GM19467 (cell line): ENCODE measurements at regions not wholly inside any gene's neighbourhood (a gene's known extent, or its start where the extent isn't known, plus 50 kb on each side); places are given as distances from the start of the nearest gene placed in this dataset.
"Not testable (repeated sequence)": the region's sequence is repeated elsewhere in the genome, so short reads cannot be mapped to it uniquely, and the experiment has no call there.

Source experiments
- ATAC-seq: cut with Tn5 transposase; IDR thresholded peaks from one replicate; pipeline ENCODE4 v1.9.1; 2021; ENCODE audit warnings: mild to moderate bottlenecking, moderate library complexity; ENCODE audit not compliant: unreplicated experiment

- no peak for ATAC-seq
These were observed 613.5 kb upstream of the TBX3 start for GRCh38 chr12:115297445-115297844.

- no peak for ATAC-seq
These were observed 612.7 kb upstream of the TBX3 start for GRCh38 chr12:115296613-115297198.

GRCh38 chr12:115295886-115296285, 611.9 kb upstream of the TBX3 start:
- ATAC-seq, result no peak

GRCh38 chr12:115294453-115295133, 610.6 kb upstream of the TBX3 start:
- no peak for ATAC-seq

GRCh38 chr12:115285429-115285828, 601.5 kb upstream of the TBX3 start:
- not testable (repeated sequence) for ATAC-seq

GRCh38 chr12:115273456-115273855, 589.5 kb upstream of the TBX3 start:
- ATAC-seq, result no peak

GRCh38 chr12:115268451-115268850, 584.5 kb upstream of the TBX3 start:
- no peak for ATAC-seq

- no peak for ATAC-seq
These were observed 583.9 kb upstream of the TBX3 start for GRCh38 chr12:115267891-115268290.

- no peak for ATAC-seq
These were observed 583.5 kb upstream of the TBX3 start for GRCh38 chr12:115267464-115267863.

- ATAC-seq, result no peak
These were observed 580.6 kb upstream of the TBX3 start for GRCh38 chr12:115264605-115265004.

- ATAC-seq, result no peak
These were observed 577.9 kb upstream of the TBX3 start for GRCh38 chr12:115261691-115262398.

- ATAC-seq, result no peak
These were observed 577.0 kb upstream of the TBX3 start for GRCh38 chr12:115260762-115261675.

GRCh38 chr12:115259968-115260747, 576.2 kb upstream of the TBX3 start:
- no peak for ATAC-seq

GRCh38 chr12:115257791-115258190, 573.8 kb upstream of the TBX3 start:
- ATAC-seq, result no peak

- ATAC-seq, result no peak
These were observed 572.0 kb upstream of the TBX3 start for GRCh38 chr12:115255962-115256361.

GRCh38 chr12:115255257-115255656, 571.3 kb upstream of the TBX3 start:
- no peak for ATAC-seq

- no peak for ATAC-seq
These were observed 569.1 kb upstream of the TBX3 start for GRCh38 chr12:115253049-115253448.

GRCh38 chr12:115251727-115252126, 567.8 kb upstream of the TBX3 start:
- no peak for ATAC-seq

- ATAC-seq, result no peak
These were observed 565.8 kb upstream of the TBX3 start for GRCh38 chr12:115249671-115250278.

GRCh38 chr12:115245020-115245419, 561.0 kb upstream of the TBX3 start:
- no peak for ATAC-seq
